HG03097 (cell line): ENCODE measurements at regions not wholly inside any gene's neighbourhood (a gene's known extent, or its start where the extent isn't known, plus 50 kb on each side); places are given as distances from the start of the nearest gene placed in this dataset.
"Not testable (repeated sequence)": the region's sequence is repeated elsewhere in the genome, so short reads cannot be mapped to it uniquely, and the experiment has no call there.

Experiments used
- ATAC-seq: cut with Tn5 transposase; IDR thresholded peaks from one replicate; pipeline ENCODE4 v1.9.1; 2021; ENCODE audit not compliant: unreplicated experiment, low FRiP score

GRCh38 chr2:9707611-9708160, 76.9 kb upstream of the YWHAQ start:
- ATAC-seq: no peak

DNA sequence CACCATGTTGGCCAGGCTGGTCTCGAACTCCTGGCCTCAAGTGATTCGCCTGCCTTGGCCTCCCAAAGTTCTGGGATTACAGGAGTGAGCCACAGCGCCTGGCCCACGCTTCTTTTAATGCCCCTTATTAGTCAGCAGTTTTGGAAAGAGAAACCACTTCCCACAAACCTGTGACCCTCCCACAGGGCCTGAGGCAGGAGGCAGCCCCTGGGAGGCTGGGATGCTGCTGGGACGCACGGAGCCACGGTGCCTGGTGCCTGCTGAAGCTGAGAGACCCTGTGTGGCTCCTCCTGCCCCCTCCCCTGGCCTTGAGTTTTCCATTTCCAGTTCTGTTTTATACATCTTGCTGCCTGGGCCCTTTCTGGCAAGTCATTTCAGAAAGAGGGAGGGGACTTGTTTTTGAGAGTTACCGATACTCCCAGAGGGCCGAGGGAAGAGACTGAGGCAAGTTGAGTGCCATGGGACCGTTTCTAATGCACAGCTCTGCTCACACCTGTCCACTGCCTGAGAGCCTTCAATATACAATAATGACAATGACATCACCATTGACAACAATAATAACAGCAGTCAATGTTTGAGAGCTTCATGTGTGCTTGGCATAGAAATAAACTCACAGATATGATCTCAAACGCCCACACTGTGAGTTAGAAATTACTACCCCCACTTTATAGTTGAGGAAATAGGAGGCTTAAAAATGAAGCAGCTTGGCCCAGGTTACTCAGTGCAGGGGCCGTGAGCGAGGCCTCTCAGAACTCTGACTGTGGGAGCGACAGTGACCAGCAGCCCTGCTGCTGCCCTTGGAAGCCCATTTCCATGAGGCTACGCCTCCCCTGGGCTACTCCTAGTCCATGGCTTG, 78.1 kb upstream of the YWHAQ start:
- ATAC-seq: no peak

GRCh38 chr2:9709539-9710285, 78.9 kb upstream of the YWHAQ start:
- no peak for ATAC-seq

DNA sequence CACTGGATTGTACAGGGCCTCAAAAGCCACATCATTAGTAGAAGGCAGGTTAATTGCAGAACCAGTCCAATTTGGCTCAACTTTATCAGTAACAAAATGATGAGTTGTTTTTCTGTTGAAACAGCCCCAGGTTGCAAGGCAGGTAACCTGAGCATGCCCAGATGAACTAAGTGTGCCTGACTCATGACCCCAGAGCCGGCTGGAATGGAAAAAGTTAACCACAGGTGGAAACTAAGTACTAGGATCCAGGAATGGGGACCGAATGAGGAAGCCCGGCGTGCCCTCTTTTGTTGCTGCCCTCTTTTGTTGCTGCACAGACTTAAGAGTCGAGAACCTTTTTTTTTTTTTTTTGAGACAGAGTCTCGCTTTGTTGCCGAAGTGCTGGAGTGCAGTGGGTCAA, 79.5 kb upstream of the YWHAQ start:
- ATAC-seq: no peak

GRCh38 chr2:9712263-9712662, 81.5 kb upstream of the YWHAQ start:
- ATAC-seq: no peak

DNA sequence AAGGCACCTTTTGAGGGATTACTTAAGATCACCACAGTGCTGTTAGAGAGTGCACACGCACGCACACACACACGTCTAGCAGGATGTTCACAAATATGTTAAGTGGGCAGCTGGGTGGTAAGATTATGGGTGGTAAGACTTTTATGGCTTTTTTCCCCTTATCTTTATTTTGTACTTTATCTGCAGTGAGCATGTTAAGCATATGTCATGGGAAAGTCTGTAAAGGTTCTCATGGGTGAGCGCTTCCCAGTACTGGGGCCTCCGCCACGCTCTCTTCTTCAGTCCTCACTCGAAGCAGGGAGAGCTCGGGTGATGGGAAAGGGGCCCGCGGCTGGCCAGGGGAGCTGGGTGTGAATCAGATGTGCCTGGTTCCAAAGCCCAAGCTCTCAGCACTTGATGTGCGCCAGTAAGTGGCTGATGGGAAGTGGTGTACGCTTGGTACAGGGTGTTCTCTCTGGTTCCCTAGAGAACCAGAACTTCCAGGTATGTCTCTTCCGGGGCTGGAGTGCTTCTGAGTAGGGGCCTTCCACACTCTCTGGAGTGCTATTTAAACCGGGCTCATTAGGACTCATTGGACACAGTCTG, 83.9 kb upstream of the YWHAQ start:
- no peak for ATAC-seq

GRCh38 chr2:9715238-9715637, 84.4 kb upstream of the YWHAQ start:
- no peak for ATAC-seq

DNA sequence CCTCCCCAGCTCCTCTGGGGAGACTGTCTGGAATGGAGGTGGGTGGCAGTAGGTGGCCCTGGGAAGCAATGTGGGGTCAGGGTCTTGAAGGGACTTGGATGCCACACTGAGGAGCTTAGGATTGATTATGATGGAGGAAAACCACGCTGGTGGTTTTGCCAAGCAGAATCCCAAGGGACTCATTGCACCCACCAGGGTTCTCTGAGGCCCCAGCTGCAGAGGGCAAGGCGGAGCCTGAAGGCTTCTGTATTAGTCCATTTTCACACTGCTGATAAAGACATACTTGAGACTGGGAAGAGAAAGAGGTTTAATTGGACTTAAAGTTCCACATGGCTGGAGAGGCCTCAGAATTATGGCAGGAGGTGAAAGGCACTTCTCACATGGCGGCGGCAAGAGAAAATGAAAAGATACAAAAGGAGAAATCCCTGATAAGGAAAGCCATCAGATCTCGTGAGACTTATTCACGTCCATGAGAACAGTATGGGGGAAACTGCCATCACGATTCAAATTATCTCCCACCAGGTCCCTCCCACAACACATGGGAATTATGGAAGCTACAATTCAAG, 87.2 kb upstream of the YWHAQ start:
- no peak for ATAC-seq

DNA sequence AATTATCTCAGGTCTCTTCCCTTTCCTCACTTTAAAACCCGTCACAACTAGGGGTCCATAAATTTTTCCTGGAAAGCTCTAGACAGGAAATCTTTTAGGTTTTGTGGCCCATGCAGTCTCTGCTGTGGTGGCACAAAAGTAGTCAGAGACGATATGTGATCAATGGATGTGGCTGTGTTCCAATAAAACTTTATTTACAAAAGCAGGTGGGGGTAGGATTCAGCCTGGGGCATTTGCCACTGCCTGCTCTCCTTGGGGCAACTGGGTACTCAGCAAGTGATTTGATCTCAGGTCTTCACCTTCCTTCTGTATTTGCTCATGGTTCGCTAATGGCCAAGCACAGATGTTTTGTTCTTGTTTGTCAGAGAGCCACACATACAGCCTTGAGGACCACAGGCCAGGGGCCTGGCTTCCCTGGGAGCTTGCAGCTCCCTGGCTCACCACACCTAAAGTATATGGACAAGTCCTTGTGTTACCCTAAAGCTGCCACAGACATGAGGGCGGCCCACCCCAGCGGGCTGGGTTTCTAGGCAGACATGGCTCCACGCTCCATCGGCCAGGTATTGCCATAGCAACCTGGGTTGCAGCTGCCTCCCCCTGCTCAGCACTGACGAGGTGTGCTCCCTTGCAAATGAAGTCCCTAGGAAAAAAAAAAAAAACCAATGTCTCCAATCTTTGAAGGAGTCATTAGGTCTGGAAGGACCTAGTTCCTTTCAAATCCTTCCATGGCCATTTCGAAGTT, 89.7 kb upstream of the YWHAQ start:
- no peak for ATAC-seq

DNA sequence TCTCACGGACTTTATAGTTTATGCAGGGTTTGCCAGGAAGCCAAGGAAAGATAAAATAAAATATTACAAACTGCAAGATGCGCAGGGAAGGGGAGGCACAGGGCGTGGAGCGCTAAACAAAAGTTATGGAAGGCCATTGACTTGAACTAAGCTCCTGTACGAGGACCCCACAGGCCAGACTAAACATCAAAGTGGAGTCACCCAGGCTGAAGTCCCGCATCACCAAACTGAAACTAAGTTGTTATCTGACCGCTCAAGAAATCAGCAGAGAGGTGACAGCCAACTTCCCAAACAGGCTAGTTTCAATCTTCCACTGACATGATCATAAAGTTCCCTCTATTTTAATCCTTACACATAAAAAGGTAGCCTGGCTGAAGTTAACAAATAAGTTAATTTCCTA, 90.5 kb upstream of the YWHAQ start:
- ATAC-seq: no peak

DNA sequence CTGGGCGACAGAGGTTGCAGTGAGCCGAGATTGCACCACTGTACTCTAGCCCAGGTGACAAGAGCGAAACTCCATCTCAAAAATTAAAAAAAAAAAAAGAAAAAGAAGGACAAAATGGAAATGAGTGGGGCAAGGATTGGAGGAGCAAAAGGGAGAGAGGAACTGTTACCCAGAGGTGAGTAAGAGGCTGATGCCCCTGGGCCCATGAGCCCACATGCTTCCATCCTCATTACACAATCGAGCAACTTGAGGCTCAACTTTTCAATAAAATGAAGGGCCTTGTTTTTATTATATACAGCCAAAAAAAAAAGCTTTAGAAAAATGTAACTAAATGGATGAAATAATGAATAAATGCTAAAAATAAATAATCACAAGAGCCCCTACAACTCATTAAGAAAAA, 91.7 kb upstream of the YWHAQ start:
- ATAC-seq: no peak

GRCh38 chr2:9724565-9724964, 93.8 kb upstream of the YWHAQ start:
- ATAC-seq: no peak

- no peak for ATAC-seq
Observed at GRCh38 chr2:9725106-9725505, 94.3 kb upstream of the YWHAQ start.

- not testable (repeated sequence) for ATAC-seq
Observed at GRCh38 chr2:9726016-9726415, 95.2 kb upstream of the YWHAQ start.

GRCh38 chr2:9730523-9730922, 99.7 kb upstream of the YWHAQ start:
- ATAC-seq: not testable (repeated sequence)

DNA sequence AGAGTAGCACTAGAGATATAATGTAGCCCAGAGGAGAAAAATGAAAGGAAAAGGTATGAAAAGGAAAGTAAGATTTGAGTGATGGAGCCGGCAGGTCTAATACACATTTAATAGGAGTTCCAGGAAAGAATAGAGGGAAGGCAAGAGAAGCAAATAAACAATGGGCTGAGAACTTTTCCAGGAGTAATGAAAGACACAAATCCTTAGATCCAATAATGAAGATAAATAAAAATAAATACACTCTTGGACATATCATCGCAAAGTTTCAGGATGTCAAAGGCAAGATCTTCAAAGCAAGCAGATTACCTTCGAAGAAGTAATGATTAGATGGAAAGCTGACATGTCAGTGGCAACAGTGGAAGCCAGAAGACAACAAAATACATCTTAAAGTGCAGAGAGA, 102.0 kb upstream of the YWHAQ start:
- ATAC-seq: no peak

- ATAC-seq: no peak
Observed at GRCh38 chr2:9734308-9734707, 103.5 kb upstream of the YWHAQ start.

- ATAC-seq: no peak
Observed at GRCh38 chr2:9735335-9735734, 104.5 kb upstream of the YWHAQ start.

GRCh38 chr2:9736021-9736420, 105.2 kb upstream of the YWHAQ start:
- ATAC-seq: no peak
